NCI-H146 treated with DMSO at 0.1 percent for 48 hours (cell line): ENCODE measurements at regions not wholly inside any gene's neighbourhood (a gene's known extent, or its start where the extent isn't known, plus 50 kb on each side); places are given as distances from the start of the nearest gene placed in this dataset.
"Not testable (repeated sequence)": the region's sequence is repeated elsewhere in the genome, so short reads cannot be mapped to it uniquely, and the experiment has no call there.

Experiments used
- DNase-seq: peaks from one replicate; lab custom pipeline; 2025; ENCODE audit not compliant: unreplicated experiment; lab: John Stamatoyannopoulos, UW

DNA sequence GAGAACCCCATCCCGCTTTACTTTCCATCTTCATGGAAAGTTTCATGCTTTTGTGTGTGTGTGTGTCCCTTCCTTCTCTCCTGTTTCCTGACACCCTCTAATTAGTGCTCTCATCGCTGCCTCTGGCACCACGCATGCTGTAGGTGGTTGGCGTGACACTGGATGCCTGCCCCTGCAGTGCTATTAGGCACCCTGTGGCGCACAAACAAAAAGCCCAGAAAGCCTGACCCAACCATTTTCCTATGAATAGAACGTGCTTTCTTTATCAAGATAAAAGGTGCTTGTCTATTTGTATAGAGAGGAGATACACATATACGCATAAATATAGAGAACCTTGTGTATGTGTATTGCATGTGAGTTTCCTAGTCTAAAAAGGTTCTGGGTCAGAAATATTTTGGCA lies 120.8 kb upstream of the CDCA7L start:
- peak; percentile 88 for DNase-seq

DNA sequence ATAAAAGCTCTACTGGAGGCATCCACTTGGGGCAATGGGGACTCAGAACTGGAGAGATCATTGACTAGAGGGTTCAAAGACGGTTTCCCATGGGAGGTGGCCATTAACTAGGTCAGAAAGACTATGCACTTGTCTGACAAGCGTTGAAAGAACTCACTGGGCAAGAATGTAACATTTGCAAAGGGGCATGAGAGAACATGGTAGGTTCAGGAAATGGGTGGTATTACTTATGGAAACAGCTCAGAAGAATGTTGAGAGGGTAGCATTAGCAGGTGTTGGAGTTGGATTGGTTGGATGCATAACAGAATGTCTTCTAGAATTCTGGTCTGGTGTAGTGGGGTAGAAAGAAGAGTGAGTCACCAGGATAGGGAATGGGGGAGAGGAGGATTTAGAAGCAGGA lies 119.1 kb upstream of the CDCA7L start:
- DNase-seq, result no peak

DNA sequence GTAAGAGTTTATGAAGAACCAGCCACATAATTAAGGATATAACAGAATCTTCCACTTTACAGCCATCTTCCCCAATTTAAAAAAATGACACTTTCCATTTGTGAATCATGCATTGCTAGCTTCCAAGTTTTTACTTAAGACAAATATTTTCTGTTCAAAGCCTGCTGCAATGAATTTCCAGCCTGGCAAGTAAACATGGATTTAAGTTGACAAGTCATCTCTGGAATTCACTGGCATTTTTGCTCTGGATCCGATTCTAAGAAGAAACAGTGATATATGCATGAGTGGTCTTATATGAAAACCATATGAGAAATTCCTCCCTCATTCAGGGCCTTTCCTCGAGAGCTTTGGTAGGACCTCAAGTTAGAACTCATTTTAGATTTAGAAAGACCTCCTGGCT lies 116.1 kb upstream of the CDCA7L start:
- no peak for DNase-seq

DNA sequence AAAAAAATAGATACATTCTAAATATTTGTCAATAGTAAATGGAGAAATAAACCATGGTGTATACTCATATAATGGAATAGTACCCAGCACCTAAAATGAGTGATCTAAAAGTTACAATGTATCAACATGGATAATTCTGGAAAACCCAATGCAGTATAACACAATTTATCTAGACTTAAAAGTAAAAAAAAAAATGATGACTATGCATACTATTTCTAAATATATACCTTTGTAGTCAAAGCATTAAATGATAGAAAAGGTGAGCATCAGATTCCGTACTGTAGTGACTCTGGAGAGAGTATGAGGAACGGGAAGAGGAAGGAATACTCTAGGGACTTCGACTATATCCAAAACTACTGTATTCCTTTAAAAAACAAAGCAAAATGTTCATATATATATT lies 115.2 kb upstream of the CDCA7L start:
- no peak for DNase-seq

DNA sequence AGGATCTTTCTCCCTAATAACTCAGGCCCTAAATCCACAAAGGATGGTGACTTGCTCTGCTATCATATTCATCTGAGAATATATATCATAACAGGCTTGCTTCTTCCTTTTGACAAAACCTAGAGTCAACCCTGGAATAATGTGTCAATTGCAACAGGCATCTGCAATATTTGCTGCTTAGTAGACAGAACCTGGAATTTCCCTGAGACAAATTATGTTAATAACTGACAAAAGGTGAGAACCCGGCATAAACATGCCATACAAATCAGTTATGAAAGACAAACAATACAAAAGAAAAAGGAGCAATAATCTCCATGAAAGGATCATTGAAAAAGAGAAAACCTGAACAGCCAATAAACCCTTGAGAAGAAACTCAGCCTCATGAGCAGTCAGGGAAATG lies 114.5 kb upstream of the CDCA7L start:
- no peak for DNase-seq

DNA sequence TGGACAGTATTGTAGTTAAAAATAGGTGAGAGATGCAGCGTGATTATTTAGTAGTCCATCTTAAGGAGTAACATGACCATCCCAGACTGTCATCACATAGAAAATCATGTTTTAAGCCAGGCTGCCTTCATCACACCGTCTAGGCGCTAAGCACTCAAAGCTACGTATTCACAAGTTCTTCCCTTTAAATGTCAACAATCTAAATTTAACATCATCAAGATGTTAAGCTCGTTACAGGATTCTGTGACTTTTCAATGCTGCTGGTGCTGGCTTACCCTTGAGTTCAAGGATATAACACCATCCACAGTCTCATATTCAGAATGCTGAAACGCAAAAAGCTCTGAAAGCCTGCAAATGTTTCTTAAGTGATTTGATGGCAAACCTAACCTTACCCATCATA lies 109.5 kb upstream of the CDCA7L start:
- no peak for DNase-seq

DNA sequence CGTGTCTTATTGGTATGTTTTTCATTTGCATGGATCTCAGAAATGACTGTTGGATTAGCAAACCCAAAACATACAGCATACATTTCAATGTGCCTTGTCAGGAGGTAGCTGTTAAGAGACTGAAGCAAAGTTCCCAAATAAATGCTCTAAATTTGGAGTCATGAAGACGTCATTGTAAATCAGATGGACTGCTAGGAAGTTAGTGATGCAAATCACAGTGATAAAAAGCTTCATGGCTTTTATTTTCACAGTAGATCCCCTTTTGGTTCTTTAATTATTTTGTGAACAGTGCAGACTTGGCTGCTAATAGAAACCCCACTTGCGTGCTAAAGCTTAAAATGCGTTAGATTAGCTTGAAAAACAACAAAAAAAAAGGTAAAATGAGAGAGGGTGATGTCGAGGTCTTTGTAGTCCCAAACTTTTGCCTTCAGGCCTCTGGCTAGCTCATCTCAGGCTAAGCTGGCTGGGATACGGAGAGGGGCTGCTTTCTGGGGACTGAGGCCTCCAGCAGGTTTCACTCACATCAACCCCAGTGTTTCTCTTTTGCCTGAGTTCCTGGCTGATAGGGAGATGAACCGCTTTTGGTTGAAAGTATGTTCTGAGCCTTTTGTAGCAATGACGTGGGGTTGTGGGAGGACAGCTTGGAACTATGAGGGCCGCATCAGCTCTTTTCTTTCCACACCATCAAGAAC lies 107.1 kb upstream of the CDCA7L start:
- DNase-seq, result no peak

DNA sequence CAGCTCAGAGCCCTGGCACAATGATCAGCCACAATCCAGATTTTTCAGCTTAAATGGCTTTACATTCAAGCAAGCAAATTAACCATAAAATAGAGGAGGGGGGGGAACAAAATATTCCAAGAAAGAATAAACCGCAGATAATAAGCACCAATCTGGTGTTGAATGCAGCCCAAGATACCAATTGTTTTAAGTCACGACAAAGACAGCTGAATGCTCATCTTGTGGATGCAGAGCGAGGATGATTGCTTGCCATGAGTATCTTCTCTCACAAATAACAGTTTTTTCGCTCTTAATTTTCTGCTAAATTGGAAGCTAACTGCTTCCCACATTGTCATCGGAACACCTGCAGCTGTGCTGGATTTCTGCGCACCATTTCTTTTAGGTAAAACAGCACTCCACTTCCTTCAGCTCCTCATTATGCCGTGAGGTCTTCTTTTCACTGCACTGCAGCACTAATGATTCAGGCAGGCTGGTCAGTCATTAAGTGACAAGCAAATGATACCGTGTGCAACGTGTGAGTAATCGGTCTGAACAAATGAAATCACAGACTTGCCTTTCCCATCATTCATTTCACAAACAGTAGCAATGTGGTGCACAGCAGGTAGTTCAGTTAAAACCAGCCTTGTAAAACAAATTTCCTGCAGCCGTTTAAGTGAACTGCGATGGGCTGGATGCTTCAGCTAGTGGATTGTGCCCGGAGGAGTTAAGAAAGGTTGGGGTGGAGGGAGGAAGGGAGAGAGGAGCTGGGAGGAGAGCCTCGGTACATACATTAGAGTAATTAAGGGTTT lies 106.4 kb upstream of the CDCA7L start:
- peak; percentile 37 for DNase-seq

DNA sequence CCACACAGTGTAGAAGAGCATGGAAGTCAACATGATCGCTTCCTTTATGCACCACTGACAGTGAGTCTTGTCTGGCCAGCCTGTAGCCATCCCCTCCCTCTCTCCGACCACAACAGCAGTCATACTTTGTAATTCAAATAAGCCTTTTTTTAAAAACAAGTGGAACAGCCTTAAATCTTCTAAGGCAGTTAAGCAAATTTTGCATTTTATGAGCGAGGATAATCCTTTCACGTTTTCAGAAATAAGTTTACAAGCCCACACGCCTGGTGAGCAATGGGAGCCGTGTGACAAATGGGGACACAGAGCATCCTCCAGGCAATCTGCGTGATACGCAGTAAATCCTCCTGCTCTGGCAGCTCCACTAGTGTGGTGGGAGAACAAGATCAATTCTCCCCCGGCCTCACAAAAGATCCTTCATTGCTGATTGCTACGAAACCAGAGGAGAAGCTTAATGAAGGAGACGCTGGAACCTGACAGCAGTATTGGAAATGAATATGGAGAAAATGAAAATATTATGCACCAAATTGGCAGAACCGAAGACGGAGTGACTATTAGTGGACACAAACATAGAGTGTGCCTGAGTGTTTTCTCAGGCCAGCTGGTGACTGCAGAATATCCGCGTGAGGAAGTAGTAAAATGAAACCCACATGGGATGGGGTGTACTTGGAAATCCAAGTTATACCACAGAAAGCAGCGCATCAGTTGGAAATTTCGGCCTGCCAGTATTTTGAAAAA lies 104.2 kb upstream of the CDCA7L start:
- no peak for DNase-seq

DNA sequence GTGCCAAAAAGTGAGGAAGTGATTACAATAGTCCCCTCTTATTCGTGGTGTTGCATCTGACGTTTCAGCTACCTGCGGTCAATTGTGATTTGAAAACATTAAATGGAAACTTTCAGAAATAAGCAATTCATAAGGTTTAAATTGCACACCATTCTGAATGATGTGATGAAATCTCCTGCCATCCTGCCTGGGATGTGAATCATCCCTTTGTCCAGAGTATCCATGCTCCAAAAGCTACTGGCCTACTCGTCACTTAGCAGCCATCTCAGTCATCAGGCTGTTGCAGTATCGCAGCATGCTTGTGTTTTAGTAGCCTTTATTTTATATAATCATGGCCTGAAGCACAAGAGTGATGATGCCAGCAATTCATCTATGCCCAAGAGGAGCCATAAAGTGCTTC lies 97.7 kb upstream of the CDCA7L start:
- no peak for DNase-seq

DNA sequence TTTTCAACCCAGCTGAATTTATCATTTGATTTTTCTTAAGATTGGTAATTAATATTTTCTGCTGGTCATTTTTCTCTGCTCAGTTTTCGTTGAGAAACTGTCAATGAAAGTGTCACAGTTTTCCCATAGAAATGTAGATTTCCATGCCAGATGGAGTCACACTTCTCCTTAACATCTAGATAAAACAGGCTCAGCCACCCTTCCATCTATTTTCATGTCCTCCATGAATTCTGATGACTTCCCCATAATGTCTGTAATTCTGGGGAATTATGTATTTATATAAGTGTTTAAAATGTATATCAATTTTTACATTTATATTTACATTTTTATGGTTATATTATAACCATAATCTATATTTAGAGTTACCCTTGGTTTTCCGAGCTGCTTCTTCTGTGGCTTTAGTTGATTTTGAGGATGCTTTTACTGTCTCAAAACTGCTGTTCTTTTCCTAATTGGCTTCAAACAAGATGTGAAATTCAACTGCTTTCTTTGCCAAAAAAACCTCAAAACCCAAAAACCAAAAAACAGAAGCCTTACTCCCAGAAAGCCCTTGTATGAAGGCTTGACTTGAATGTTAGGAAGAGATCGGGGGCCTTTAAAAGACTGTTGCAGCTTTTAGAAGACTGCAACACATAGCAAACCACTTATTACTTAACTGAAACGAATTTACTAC lies 95.4 kb upstream of the CDCA7L start:
- no peak for DNase-seq

DNA sequence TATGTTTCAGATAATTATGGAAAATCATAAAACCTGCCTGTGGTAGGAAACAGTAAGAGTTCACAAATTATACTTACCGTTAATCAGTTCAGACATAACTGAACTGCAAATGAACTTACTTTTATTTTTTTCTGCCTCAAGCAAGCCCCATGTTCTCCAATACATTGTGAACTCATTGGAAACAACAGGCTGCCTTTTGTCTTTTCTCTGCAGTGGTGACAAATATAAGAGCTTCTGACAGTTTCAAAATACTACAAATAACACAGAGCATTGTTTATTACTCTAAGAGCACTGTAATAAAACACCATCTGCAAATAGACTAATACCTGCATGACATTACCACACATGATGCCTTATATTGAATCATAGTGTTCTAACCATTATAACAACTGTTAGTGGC lies 94.0 kb upstream of the CDCA7L start:
- no peak for DNase-seq

DNA sequence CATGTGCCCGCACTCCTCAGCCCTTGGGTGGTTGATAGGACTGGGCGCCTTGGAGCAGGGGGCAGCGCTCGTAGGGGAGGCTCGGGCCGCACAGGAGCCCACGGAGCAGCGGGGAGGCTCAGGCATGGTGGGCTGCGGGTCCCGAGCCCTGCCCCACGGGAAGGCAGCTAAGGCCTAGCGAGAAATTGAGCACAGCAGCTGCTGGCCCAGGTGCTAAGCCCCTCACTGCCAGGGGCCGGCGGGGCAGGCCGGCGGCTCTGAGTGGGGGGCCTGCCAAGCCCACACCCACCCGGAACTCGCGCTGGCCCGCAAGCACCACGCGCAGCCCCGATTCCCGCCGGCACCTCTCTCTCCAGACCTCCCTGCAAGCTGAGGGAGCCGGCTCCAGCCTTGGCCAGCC lies 86.7 kb upstream of the CDCA7L start:
- not testable (repeated sequence) for DNase-seq

DNA sequence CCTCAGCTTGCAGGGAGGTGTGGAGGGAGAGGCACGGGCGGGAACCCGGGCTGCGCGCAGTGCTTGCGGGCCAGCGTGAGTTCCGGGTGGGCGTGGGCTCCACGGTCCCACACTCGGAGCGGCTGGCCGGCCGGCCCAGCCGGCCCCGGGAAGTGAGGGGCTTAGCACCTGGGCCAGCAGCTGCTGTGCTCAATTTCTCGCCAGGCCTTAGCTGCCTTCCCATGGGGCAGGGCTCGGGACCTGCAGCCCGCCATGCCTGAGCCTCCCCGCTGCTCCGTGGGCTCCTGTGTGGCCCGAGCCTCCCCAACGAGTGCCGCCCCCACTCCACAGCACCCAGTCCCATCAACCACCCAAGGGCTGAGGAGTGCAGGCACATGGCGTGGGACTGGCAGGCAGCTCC lies 83.0 kb upstream of the CDCA7L start:
- not testable (repeated sequence) for DNase-seq

DNA sequence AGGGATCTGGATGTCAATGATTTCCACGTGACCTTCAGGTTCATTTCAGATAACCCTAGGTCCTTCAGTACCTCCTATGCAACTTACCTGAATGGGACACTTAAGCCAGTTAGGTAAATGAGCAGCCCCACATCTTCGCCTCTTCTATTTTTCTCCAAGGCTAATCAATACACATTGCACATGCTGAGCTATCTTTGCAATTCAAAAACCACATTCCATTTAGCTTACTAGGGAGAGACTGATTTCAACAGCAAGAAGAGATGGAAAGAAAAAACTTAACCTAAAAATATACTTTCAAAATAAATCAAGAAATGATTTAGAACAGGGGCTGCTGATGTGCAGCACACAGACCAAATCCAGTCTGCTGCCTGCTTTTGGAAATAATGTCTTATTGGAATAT lies 81.8 kb upstream of the CDCA7L start:
- no peak for DNase-seq

DNA sequence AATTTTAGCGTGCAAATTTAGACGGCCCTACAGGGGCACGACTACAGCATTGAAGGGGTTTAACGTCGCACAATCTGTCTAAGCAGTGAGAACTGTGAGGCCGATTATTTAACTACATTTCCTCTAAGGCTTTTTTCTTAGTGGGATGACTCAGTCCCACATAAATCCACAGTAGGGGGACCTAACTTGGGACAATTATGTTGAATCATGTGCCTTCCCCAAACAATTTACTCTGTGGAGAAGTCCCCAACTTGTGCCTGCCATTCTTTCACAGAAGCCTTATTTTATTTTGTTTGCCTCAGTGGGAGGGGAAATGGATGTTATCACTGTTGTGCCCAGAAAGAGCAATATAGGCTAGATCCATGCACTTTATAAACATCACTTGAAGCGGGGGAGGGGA lies 80.3 kb upstream of the CDCA7L start:
- DNase-seq, result no peak

DNA sequence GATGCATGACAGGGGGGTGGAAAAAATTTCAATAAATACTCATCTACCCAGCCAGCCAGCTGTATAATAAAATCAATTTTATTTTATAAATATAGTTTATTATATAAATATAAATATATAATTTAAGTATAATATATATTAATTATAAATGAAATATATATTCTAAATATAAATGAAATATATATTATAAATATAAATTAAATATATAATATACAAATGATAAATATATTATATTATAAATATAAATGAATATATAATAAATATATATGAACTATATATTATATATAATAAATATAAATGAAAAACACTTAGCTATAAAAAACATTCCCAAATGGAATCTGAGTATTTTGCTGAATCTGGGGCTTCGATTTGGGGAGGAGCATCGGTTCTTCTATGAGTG lies 79.4 kb upstream of the CDCA7L start:
- no peak for DNase-seq

DNA sequence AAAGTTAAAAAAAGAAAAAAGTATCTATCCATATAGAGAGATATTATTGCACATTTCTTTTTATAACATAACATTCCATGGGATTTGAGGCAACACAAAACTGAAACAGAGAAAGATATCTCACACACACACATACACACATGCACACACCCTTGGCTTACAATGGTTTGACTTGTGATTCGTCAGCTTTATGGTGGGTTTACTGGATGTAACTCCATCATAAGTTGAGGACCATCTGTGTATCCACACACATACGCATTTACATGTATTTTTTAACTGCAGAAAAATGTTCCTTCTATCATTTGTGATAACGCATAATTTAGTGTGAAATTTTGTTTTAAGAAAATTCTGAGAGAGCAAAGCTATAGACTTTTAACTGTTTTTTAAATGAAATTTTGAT lies 74.2 kb upstream of the CDCA7L start:
- DNase-seq, result no peak

DNA sequence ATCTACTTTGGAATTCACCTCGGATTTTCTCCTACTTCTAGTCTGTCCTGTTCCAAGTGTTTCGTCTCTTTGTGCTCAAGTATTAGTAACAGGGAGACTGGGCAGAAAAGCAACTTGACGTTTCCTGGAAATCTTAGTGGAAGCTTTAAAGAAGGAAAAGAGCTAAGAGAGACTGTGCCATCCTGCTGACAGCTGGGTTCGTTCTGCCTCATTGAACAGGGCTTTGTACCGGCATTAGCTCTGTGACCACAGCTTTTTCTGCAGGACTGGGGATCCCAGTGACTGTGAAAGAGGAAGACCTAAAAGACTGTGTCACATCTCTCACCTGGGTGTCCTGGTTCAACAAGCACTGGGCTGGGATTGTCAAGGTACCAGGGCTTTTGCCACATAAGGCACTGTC lies 70.8 kb upstream of the CDCA7L start:
- no peak for DNase-seq

DNA sequence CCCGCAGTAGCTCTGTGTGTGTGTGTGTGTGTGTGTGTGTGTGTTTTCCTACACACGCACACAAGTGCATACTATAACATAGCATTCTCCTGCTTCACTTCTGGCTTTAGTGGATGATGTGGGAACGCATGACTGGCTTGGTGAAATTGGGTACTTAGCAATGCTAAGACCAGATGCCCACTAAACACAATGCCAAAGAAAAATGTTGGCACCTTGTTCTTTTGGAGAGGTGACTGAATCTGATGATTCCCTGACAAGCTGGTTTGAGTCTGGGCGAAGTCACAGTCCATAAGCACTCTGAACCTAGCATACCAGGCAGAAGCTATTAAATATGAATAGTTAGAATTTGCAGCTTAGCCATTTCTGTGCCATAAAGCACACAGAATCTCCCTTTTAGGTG lies 68.0 kb upstream of the CDCA7L start:
- DNase-seq, result no peak

DNA sequence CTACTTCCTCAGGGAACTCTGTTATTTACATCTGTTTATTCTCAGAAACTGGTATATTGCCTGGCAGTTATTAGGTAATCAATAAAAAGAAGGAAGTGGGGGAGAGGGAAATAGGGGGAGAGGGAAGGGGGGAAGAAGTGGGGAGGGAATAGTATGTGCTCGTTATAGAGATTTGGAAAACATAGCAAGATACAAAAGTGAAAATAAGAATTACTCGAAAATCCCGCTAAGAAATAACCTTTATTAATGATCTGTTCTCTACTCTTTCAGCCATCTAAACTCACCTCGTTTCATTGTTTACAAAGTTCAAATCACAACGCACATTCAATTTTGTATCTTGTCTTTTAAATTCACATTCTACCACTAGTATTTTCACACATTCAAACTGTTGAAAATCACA lies 63.0 kb upstream of the CDCA7L start:
- no peak for DNase-seq

DNA sequence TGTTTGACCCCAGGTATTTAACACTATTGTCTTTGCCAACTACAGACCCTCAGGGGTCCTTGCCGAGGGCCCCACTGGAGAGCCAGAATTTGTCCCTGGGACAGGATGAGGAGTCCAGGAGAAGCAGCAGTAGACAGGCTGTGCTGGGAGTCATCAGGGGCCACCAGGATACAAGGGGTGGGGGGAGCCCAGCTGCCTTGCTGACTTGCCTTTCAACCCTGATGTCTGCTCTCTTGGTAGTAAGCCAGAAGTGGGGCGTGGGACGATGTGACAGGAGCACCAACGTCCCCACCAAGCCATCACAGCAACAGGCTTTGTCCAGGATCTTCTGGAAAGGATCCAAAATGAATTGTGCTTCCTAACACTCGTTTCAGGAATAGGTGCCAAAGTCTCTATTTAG lies 62.4 kb upstream of the CDCA7L start:
- no peak for DNase-seq
